K562 (cell line): ENCODE measurements at regions not wholly inside any gene's neighbourhood (a gene's known extent, or its start where the extent isn't known, plus 50 kb on each side); places are given as distances from the start of the nearest gene placed in this dataset.

Source experiments
- CLOCK ChIP-seq: fragments of 250-450 bp; sonication (Bioruptor Pico); IDR thresholded peaks from 2 replicates; pipeline ENCODE4 v1.4.0; 2020; ENCODE audit warnings: mild to moderate bottlenecking, moderate library complexity, borderline replicate concordance
- MAX ChIP-seq: sonication (generic); formaldehyde crosslinking; IDR thresholded peaks from 2 replicates; pipeline ENCODE4 v1.9.0; 2022; ENCODE audit warnings: mild to moderate bottlenecking, missing genetic modification reagents
- TOE1 ChIP-seq, 2 experiments: fragments of 450-650 bp in 1 of 2; sonication (generic) in 1 of 2; formaldehyde crosslinking in 1 of 2; IDR thresholded peaks; 2 replicates each; pipeline versions ENCODE4 v1.7.1 to v1.8.0; 2016 to 2022; ENCODE audit warnings: borderline replicate concordance in 2 of 2, mild to moderate bottlenecking in 2 of 2, antibody characterized with exemption in 1 of 2, inconsistent platforms in 1 of 2, low read depth in 1 of 2, missing genetic modification reagents in 1 of 2, moderate library complexity in 1 of 2
- ZBTB17 ChIP-seq: fragments of 450-650 bp; formaldehyde crosslinking; IDR thresholded peaks from 2 replicates; pipeline ENCODE4 v1.4.0; 2020; ENCODE audit warnings: mild to moderate bottlenecking
- ZBTB40 ChIP-seq, 2 experiments: fragments of 450-650 bp in 1 of 2; sonication (generic) in 1 of 2; formaldehyde crosslinking in 1 of 2; IDR thresholded peaks; 2 replicates each; pipeline versions ENCODE4 v1.7.1 to v1.9.0; 2016 to 2022; ENCODE audit warnings: inconsistent platforms in 1 of 2, mild to moderate bottlenecking in 1 of 2, missing genetic modification reagents in 1 of 2
- ZNF407 ChIP-seq: fragments of 450-650 bp; IDR thresholded peaks from 2 replicates; pipeline ENCODE4 v1.6.1; 2016; ENCODE audit warnings: low read depth

- no peak for TF ChIP-seq ZNF407
- no peak for TF ChIP-seq CLOCK (CRISPR knock-in tag)
- TF ChIP-seq MAX (CRISPR knock-in tag), result no peak
- TF ChIP-seq ZBTB17 (CRISPR knock-in tag), result no peak
- TF ChIP-seq TOE1 (IDR thresholded peaks at IDR 0.05; ENCODE audit: borderline replicate concordance), result no peak
- no peak for TF ChIP-seq TOE1 (CRISPR knock-in tag; IDR thresholded peaks at IDR 0.05; ENCODE audit: borderline replicate concordance, low read depth)
- no peak for TF ChIP-seq ZBTB40 (IDR thresholded peaks at IDR 0.05)
- TF ChIP-seq ZBTB40 (CRISPR knock-in tag; IDR thresholded peaks at IDR 0.05), result no peak
Observed at GRCh38 chr5:135690466-135690865, 111.7 kb upstream of the CXCL14 start (continued).
